ENCODE measurements at regions not wholly inside any gene's neighbourhood (a gene's known extent, or its start where the extent isn't known, plus 50 kb on each side); places are given as distances from the start of the nearest gene placed in this dataset.
A peak's percentile ranks its signal among the peaks of the same experiment; 100 is the strongest.
"Not testable (repeated sequence)": the region's sequence is repeated elsewhere in the genome, so short reads cannot be mapped to it uniquely, and the experiment has no call there.

- not testable (repeated sequence) for H4K5ac ChIP-seq (ENCODE audit: low read length); H2BK5ac ChIP-seq (ENCODE audit: low read length); H3K27ac ChIP-seq (ENCODE audit: low read depth, low read length); H3K56ac ChIP-seq (ENCODE audit: low read length); H2BK120ac ChIP-seq (ENCODE audit: low read depth, low read length); H4K8ac ChIP-seq (ENCODE audit: low read depth, low read length); H3K18ac ChIP-seq (ENCODE audit: low read length); H3K79me1 ChIP-seq (ENCODE audit: low read length); H3K36me3 ChIP-seq (ENCODE audit: control insufficient read depth, insufficient read depth, low read length); H3K4me1 ChIP-seq (ENCODE audit: control insufficient read depth, low read depth, low read length); H3K4me3 ChIP-seq (ENCODE audit: low read length); H2AK5ac ChIP-seq (ENCODE audit: low read length); DNase-seq; H3K79me2 ChIP-seq (ENCODE audit: control insufficient read depth, insufficient read depth, low read length); H3K4me2 ChIP-seq (ENCODE audit: low read length); H2BK15ac ChIP-seq (replicated peaks; ENCODE audit: low read depth); H3K27me3 ChIP-seq (ENCODE audit: insufficient read depth, low read length, poor library complexity); H3K23ac ChIP-seq (ENCODE audit: low read length); H3K4ac ChIP-seq (ENCODE audit: low read depth, low read length); H3K9ac ChIP-seq (ENCODE audit: low read length)
- no CpG with 5 or more reads among the region's 1 CpG for WGBS (ENCODE audit: extremely low coverage, insufficient coverage, low lambda C conversion rate)
Observed at GRCh38 chr10:95137990-95138625, 55.9 kb upstream of the ACSM6 start.

GRCh38 chr10:95134490-95134889 lies 59.5 kb upstream of the ACSM6 start:
- Histone ChIP-seq H3K56ac (ENCODE audit: low read length) (no peak overlapping the region), H2BK15ac (replicated peaks; ENCODE audit: low read depth) (no peak overlapping the region), H2AK5ac (ENCODE audit: low read length) (no peak overlapping the region), H3K36me3 (ENCODE audit: control insufficient read depth, insufficient read depth, low read length) (no peaks in the 10 kb centered on the region), H3K79me1 (ENCODE audit: low read length) (no peaks in the 10 kb centered on the region), H3K27ac (ENCODE audit: low read depth, low read length) (no peak overlapping the region), H3K4ac (ENCODE audit: low read depth, low read length) (no peak overlapping the region), H3K4me1 (ENCODE audit: control insufficient read depth, low read depth, low read length) (peaks cover 2% of the 10 kb centered on the region), H3K18ac (ENCODE audit: low read length) (no peak overlapping the region), H4K5ac (ENCODE audit: low read length) (no peak overlapping the region), H3K79me2 (ENCODE audit: control insufficient read depth, insufficient read depth, low read length) (no peaks in the 10 kb centered on the region), H4K8ac (ENCODE audit: low read depth, low read length) (no peak overlapping the region), H3K4me3 (ENCODE audit: low read length) (no peak overlapping the region), H2BK120ac (ENCODE audit: low read depth, low read length) (no peak overlapping the region), H3K23ac (ENCODE audit: low read length) (no peak overlapping the region), H2BK5ac (ENCODE audit: low read length) (no peak overlapping the region), H3K27me3 (ENCODE audit: insufficient read depth, low read length, poor library complexity) (no peaks in the 10 kb centered on the region), H3K4me2 (ENCODE audit: low read length) (no peak overlapping the region), H3K9ac (ENCODE audit: low read length) (no peak overlapping the region)
- DNase-seq = no peak
- no CpG with 5 or more reads among the region's 1 CpG for WGBS (ENCODE audit: extremely low coverage, insufficient coverage, low lambda C conversion rate)

GRCh38 chr10:95133997-95134396 lies 60.0 kb upstream of the ACSM6 start:
- no peak overlapping the region for H2BK15ac ChIP-seq (replicated peaks; ENCODE audit: low read depth)

GRCh38 chr10:95133016-95133752 lies 60.9 kb upstream of the ACSM6 start:
- no CpG with 5 or more reads among the region's 4 CpGs for whole genome bisulfite sequencing (ENCODE audit: extremely low coverage, insufficient coverage, low lambda C conversion rate)

More at GRCh38 chr10:95133997-95134396, 60.0 kb upstream of the ACSM6 start:
- Histone ChIP-seq H4K8ac (ENCODE audit: low read depth, low read length) (no peak overlapping the region), H3K36me3 (ENCODE audit: control insufficient read depth, insufficient read depth, low read length) (no peaks in the 10 kb centered on the region), H3K56ac (ENCODE audit: low read length) (no peak overlapping the region), H3K27ac (ENCODE audit: low read depth, low read length) (no peak overlapping the region), H3K4ac (ENCODE audit: low read depth, low read length) (no peak overlapping the region), H3K79me1 (ENCODE audit: low read length) (no peaks in the 10 kb centered on the region), H3K4me3 (ENCODE audit: low read length) (no peak overlapping the region), H3K27me3 (ENCODE audit: insufficient read depth, low read length, poor library complexity) (no peaks in the 10 kb centered on the region), H3K4me1 (ENCODE audit: control insufficient read depth, low read depth, low read length) (peaks cover 2% of the 10 kb centered on the region), H3K4me2 (ENCODE audit: low read length) (no peak overlapping the region), H2BK120ac (ENCODE audit: low read depth, low read length) (no peak overlapping the region), H3K79me2 (ENCODE audit: control insufficient read depth, insufficient read depth, low read length) (no peaks in the 10 kb centered on the region), H4K5ac (ENCODE audit: low read length) (no peak overlapping the region), H2BK5ac (ENCODE audit: low read length) (no peak overlapping the region), H2AK5ac (ENCODE audit: low read length) (no peak overlapping the region), H3K23ac (ENCODE audit: low read length) (no peak overlapping the region), H3K9ac (ENCODE audit: low read length) (no peak overlapping the region), H3K18ac (ENCODE audit: low read length) (no peak overlapping the region)
- WGBS (ENCODE audit: extremely low coverage, insufficient coverage, low lambda C conversion rate) = no CpG with 5 or more reads among the region's 2 CpGs
- DNase-seq = no peak

GRCh38 chr10:95130429-95130828 lies 61.1 kb upstream of the CYP2C8 start:
- no CpG with 5 or more reads among the region's 2 CpGs for WGBS (ENCODE audit: extremely low coverage, insufficient coverage, low lambda C conversion rate)
- not testable (repeated sequence) for DNase-seq; H3K4me1 ChIP-seq (ENCODE audit: control insufficient read depth, low read depth, low read length)

More at GRCh38 chr10:95133016-95133752, 60.9 kb upstream of the ACSM6 start:
- H2BK5ac ChIP-seq (ENCODE audit: low read length) = no peak overlapping the region
- H3K4ac ChIP-seq (ENCODE audit: low read depth, low read length) = no peak overlapping the region
- H3K4me3 ChIP-seq (ENCODE audit: low read length) = no peak overlapping the region
- H3K79me2 ChIP-seq (ENCODE audit: control insufficient read depth, insufficient read depth, low read length) = no peaks in the 10 kb centered on the region
- no peak overlapping the region for H3K9ac ChIP-seq (ENCODE audit: low read length)
- no peaks in the 10 kb centered on the region for H3K36me3 ChIP-seq (ENCODE audit: control insufficient read depth, insufficient read depth, low read length)
- H3K18ac ChIP-seq (ENCODE audit: low read length) = no peak overlapping the region
- DNase-seq = peak; percentile 95
- H3K27me3 ChIP-seq (ENCODE audit: insufficient read depth, low read length, poor library complexity) = no peaks in the 10 kb centered on the region
- no peaks in the 10 kb centered on the region for H3K79me1 ChIP-seq (ENCODE audit: low read length)
- H2AK5ac ChIP-seq (ENCODE audit: low read length) = no peak overlapping the region
- no peak overlapping the region for H3K56ac ChIP-seq (ENCODE audit: low read length)
- H4K8ac ChIP-seq (ENCODE audit: low read depth, low read length) = no peak overlapping the region
- no peak overlapping the region for H2BK120ac ChIP-seq (ENCODE audit: low read depth, low read length)
- no peak overlapping the region for H3K27ac ChIP-seq (ENCODE audit: low read depth, low read length)
- no peak overlapping the region for H3K4me2 ChIP-seq (ENCODE audit: low read length)
- peaks cover 2% of the 10 kb centered on the region for H3K4me1 ChIP-seq (ENCODE audit: control insufficient read depth, low read depth, low read length)
- no peak overlapping the region for H4K5ac ChIP-seq (ENCODE audit: low read length)
- H3K23ac ChIP-seq (ENCODE audit: low read length) = no peak overlapping the region
- H2BK15ac ChIP-seq (replicated peaks; ENCODE audit: low read depth) = no peak overlapping the region

More at GRCh38 chr10:95130429-95130828, 61.1 kb upstream of the CYP2C8 start:
- H3K4ac ChIP-seq (ENCODE audit: low read depth, low read length); H3K9ac ChIP-seq (ENCODE audit: low read length); H3K27ac ChIP-seq (ENCODE audit: low read depth, low read length); H2BK5ac ChIP-seq (ENCODE audit: low read length); H3K4me2 ChIP-seq (ENCODE audit: low read length); H3K79me1 ChIP-seq (ENCODE audit: low read length); H3K18ac ChIP-seq (ENCODE audit: low read length); H3K4me3 ChIP-seq (ENCODE audit: low read length); H4K8ac ChIP-seq (ENCODE audit: low read depth, low read length); H3K23ac ChIP-seq (ENCODE audit: low read length); H3K79me2 ChIP-seq (ENCODE audit: control insufficient read depth, insufficient read depth, low read length); H4K5ac ChIP-seq (ENCODE audit: low read length); H2AK5ac ChIP-seq (ENCODE audit: low read length); H3K56ac ChIP-seq (ENCODE audit: low read length); H2BK15ac ChIP-seq (replicated peaks; ENCODE audit: low read depth); H3K36me3 ChIP-seq (ENCODE audit: control insufficient read depth, insufficient read depth, low read length); H3K27me3 ChIP-seq (ENCODE audit: insufficient read depth, low read length, poor library complexity); H2BK120ac ChIP-seq (ENCODE audit: low read depth, low read length): not testable (repeated sequence)

Data from mesendoderm (in vitro differentiated cells).